Putamen (tissue), 1 donor: ENCODE measurements at regions not wholly inside any gene's neighbourhood (a gene's known extent, or its start where the extent isn't known, plus 50 kb on each side); places are given as distances from the start of the nearest gene placed in this dataset.
A peak's percentile ranks its signal among the peaks of the same experiment; 100 is the strongest.

Experiments
- DNase-seq: peaks from one replicate; pipeline ENCODE4 v3.0.0-alpha.2; 2016; ENCODE audit warnings: low spot score

GRCh38 chr10:104505521-104506042 is 135.5 kb upstream of the SORCS3 start:
- no peak for DNase-seq

DNA sequence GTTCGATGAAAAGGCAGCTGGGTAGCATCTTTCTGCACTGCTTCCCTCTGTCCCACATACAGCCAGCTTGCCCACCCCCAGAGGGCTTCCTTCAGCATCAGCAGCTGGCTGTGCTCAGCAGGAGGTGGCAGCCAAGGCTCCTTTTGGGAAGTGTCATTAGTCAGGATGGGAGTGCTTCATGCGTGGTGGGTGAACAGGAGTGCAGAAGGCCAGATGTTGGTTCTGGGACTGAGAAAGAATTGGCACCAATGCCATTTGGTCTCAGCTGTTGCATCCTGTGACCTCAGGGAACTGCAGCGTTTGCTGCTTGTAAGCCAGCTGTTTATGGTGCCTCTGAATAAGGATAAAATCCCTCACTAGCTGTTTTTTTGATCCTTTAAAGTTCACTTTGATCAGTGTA is 131.1 kb upstream of the SORCS3 start:
- no peak for DNase-seq

DNA sequence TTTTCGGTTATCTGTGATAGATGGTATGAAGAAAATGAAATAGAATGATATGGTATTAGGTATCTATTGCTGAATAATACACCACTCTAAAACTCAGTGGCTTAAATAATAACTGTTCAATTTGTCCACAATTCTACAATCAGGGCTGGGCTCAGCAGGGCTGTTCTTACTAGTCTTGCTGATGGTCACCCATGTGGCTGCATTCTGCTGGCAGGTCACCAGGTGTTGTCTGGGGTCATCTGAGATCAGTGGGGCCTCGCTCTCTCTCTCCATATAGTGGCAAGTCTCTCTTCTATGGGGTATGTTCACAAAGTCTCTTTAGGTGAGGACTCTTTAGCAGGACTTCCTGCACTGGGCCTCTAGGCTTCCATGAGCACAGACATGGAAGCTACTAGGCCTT is 130.4 kb upstream of the SORCS3 start:
- DNase-seq: no peak

- DNase-seq: no peak
Observed at GRCh38 chr10:104512800-104513199, 128.3 kb upstream of the SORCS3 start.

- no peak for DNase-seq
Observed at GRCh38 chr10:104515678-104516199, 125.4 kb upstream of the SORCS3 start.

DNA sequence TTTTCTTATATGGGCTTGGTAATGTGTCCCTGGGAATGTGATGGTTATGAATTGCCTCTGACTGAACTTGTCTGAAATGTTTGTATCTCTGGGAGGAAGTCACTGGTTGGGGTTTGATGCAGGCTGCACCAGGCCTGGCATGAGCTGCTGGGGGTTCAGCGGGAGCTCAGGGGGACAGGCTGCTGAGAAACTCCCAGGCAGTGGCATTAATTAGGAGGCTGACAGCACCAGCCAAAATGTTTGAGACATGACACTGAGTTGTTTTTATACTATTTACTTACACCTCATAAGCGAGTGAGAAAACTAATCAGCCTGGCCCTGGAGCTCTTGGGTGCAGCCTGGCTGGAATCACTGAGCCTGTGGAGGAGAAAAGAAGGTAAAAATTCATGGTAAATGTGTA is 124.1 kb upstream of the SORCS3 start:
- DNase-seq: no peak

DNA sequence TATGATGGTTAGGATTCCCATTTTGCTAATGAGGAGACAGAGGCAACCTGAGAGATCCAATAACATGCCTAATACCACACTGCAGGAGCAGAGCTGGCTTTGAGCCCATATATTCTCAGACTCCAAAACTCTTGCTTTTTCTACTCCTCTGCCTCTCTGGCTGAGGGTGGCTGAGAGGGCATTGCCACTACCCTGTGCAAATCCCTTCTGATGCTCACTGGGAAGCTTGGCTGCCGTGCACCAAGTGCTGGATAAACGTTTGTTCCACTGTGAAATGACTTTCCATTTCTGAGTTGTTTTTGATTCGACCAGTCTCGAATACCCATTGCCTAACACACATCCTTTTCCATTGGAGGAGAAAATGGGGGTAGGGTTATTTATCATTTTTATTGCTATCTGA is 123.1 kb upstream of the SORCS3 start:
- no peak for DNase-seq

- DNase-seq: no peak
Observed at GRCh38 chr10:104518891-104519290, 122.2 kb upstream of the SORCS3 start.

GRCh38 chr10:104520653-104521052 is 120.4 kb upstream of the SORCS3 start:
- no peak for DNase-seq

DNA sequence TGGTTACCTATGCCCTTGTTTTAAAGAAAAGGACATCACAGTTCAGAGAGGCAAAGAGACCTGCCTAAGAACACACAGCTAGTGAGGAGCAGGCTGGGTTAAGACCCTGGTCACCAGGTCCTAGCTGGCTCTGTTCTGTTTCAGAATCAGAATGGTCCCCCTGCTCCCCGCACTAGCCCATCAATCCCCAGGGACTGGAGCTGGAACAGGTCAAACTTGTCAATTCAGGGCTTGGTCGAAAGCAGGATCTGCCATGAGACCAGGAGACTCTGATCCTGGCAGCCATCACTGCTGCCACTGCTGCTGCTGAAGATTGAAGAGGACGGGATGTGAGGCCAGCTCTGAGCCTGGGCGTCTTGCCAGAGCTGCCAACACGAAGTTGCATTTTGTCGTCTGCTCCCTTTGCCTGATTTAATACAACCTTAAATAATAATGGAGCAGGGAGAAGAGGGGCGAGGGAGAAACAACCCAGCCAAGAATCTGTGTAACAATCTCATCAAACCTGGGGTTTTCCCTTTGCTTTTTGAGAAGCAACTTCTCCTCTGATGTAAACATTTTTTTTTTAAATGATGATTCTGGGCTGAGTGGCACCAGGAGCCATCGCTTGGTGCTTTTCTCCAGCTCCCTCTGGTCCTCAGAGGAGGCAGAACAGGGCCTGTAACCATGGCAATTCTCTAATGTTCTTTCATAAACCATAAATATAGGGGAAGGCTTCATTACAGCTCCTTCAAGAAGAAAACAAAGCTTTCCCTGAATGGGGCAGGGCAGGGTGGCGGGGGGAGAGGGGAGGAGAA is 119.0 kb upstream of the SORCS3 start:
- peak; percentile 5 for DNase-seq

DNA sequence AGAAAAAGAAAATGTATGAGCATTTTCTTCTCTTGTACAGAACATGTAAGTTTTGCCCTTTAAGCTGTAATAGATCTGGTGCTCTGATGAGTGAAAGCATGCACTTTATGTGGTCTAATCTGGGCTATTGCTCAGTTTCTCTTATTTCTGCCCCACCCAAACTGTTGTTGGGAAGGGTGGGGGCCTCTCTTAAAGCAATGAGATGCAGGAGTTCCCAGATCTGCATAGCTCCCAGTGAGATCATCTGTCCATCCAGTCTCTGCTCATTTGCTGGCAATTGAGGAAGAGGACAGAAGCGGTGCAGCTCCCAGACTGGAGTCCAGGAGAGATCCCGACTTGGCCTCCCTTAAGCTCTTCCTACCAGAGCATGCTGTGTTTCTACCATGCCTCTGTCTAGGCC is 114.9 kb upstream of the SORCS3 start:
- no peak for DNase-seq

GRCh38 chr10:104527013-104527412 is 114.1 kb upstream of the SORCS3 start:
- no peak for DNase-seq

GRCh38 chr10:104540181-104540580 is 100.9 kb upstream of the SORCS3 start:
- DNase-seq: no peak

GRCh38 chr10:104541820-104542219 is 99.3 kb upstream of the SORCS3 start:
- no peak for DNase-seq

GRCh38 chr10:104546336-104546735 is 94.8 kb upstream of the SORCS3 start:
- peak; percentile 63 for DNase-seq

DNA sequence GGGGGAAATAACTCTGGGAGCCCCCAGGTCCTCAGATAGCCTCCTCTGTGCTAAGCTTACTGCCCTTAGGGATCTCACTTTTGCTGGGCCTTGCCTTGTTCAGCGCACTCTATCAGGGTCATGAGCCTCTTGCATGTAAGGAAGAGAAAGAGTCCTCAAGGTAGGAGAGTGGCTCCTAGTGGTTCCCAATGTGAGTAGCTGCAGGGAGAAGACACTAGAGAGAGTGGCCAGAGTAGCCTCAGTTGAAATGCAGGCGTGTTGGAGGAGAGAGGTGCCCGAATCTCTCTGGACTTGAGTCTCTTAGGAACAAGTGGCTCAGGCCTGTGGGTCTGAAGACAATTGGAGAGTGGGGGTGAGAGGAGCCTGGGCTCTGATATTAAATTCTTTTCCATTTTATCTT is 94.3 kb upstream of the SORCS3 start:
- DNase-seq: no peak

- no peak for DNase-seq
Observed at GRCh38 chr10:104548090-104548489, 93.0 kb upstream of the SORCS3 start.

DNA sequence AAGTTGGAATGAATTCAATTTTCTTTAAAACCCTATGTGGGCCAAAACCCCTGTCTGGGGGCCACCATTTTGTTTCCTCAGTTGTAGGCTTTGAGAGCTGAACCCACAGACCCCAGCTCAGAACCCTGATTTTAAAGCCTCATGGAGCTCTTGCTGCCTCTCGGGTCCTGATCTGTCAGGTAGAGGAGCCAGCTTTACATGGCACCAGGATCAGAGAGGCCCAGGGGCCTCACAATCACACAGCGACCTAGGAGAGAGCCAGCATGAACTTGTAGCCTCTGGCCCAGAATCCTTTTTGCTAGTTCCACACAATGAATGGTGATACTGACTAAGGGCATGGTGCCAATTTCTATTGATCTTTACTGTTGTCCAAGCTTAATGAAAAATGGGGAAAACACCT is 84.3 kb upstream of the SORCS3 start:
- no peak for DNase-seq

- no peak for DNase-seq
Observed at GRCh38 chr10:104557966-104558365, 83.1 kb upstream of the SORCS3 start.

DNA sequence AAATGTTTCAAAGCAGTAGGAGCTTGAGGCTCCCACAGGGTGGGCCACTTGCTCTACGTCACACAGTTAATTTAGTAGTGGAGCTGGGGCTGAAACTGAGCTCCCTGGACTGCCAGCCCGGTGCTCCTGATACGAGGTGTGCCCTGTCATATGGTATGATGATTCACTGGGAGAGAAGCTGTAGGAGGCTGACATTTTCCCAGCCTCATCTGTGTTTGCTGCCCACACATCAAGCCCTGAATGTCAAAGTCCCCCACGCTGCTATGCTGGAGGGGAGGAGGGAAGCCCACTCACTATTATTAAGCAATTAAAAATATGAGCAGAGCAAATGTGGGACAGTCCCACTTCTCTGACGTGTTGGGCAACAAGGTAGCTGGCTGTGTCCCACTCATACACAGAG is 81.2 kb upstream of the SORCS3 start:
- peak; percentile 81 for DNase-seq

- DNase-seq: no peak
Observed at GRCh38 chr10:104563051-104563450, 78.0 kb upstream of the SORCS3 start.

- DNase-seq: no peak
Observed at GRCh38 chr10:104563548-104563947, 77.5 kb upstream of the SORCS3 start.

- DNase-seq: no peak
Observed at GRCh38 chr10:104574427-104574826, 66.7 kb upstream of the SORCS3 start.

DNA sequence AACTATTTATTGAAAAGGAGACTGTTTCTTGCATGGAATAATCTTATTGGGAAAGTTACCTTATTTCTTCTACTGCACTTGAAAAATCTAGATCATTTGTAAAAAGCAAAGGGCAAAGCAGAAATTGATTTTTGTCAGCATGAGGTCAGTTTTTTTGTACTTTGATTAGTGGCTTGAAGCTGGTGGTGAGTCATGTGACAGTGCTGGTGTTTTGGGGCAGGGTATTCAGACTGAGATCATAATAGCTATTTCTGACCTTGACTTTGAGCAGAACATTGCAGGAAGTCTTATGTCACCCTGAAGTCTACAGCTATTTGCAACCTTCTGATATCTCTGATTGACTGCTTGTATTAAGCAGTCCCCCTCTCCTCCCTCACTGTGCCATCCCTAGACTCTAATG is 66.3 kb upstream of the SORCS3 start:
- no peak for DNase-seq
